PC-3 (cell line): ENCODE measurements at regions not wholly inside any gene's neighbourhood (a gene's known extent, or its start where the extent isn't known, plus 50 kb on each side); places are given as distances from the start of the nearest gene placed in this dataset.
A peak's percentile ranks its signal among the peaks of the same experiment; 100 is the strongest.

Experiments used
- ATAC-seq: fragments of 200-7000 bp; cut with Tn5 transposase; 2 replicates; pipeline ENCODE4 v1.9.1; 2020; ENCODE audit warnings: mild to moderate bottlenecking, moderate library complexity
- BruUV-seq: library from RNA; stranded (reverse); fragments of 400-500 nt; replicated peaks from 2 replicates; lab custom pipeline; 2021; lab: Mats Ljungman, UMichigan
- CTCF ChIA-PET: fragments of 300-600 bp; sonication (Branson Sonifier 250); formaldehyde crosslinking; loops from one replicate; lab custom pipeline; 2022; ENCODE audit warnings: antibody characterized with exemption; lab: Charles Lee
- POLR2A ChIA-PET: fragments of 300-600 bp; sonication (Branson Sonifier 250); formaldehyde crosslinking; loops from one replicate; lab custom pipeline; 2022; ENCODE audit warnings: antibody characterized with exemption; ENCODE audit not compliant: unreplicated experiment; lab: Charles Lee
- DNase-seq: peaks from one replicate; pipeline ENCODE4 v3.0.0-alpha.2; 2015
- H2AFZ ChIP-seq: fragments of 300-600 bp; sonication (generic); 2 replicates; pipeline ENCODE4 v1.6.0; 2016; ENCODE audit warnings: antibody characterized with exemption, low read length
- H3F3A ChIP-seq: fragments of 300-600 bp; sonication (generic); one replicate; pipeline ENCODE4 v1.6.0; 2017; ENCODE audit warnings: antibody characterized with exemption, low read length, control low read depth, mild to moderate bottlenecking; ENCODE audit not compliant: unreplicated experiment
- H3K27ac ChIP-seq: fragments of 300-600 bp; sonication (generic); 2 replicates; pipeline ENCODE4 v1.5.1; 2016; ENCODE audit warnings: mild to moderate bottlenecking, low read length
- H3K27me3 ChIP-seq: fragments of 300-600 bp; sonication (generic); 2 replicates; pipeline ENCODE4 v1.6.1; 2016; ENCODE audit warnings: low read length, mixed read lengths
- H3K36me3 ChIP-seq: fragments of 300-600 bp; sonication (generic); 2 replicates; pipeline ENCODE4 v1.6.1; 2016; ENCODE audit warnings: low read depth, mixed run types, low read length, mixed read lengths
- H3K4me1 ChIP-seq: fragments of 300-600 bp; sonication (generic); 2 replicates; pipeline ENCODE4 v1.5.1; 2016; ENCODE audit warnings: low read length; ENCODE audit not compliant: insufficient read depth
- H3K4me2 ChIP-seq: fragments of 300-600 bp; sonication (generic); 2 replicates; pipeline ENCODE4 v1.6.0; 2016; ENCODE audit warnings: low read length
- H3K4me3 ChIP-seq: fragments of 300-600 bp; sonication (generic); 2 replicates; pipeline ENCODE4 v1.5.1; 2016; ENCODE audit warnings: mild to moderate bottlenecking, low read length, mixed read lengths
- H3K79me2 ChIP-seq: fragments of 300-600 bp; sonication (generic); 2 replicates; pipeline ENCODE4 v1.6.1; 2017; ENCODE audit warnings: low read length, mixed read lengths
- H3K9ac ChIP-seq: fragments of 300-600 bp; sonication (generic); 2 replicates; pipeline ENCODE4 v1.6.0; 2016; ENCODE audit warnings: mild to moderate bottlenecking, low read length
- H3K9me2 ChIP-seq: fragments of 300-600 bp; sonication (generic); replicated peaks from 2 replicates; pipeline ENCODE4 v1.6.1; 2016; ENCODE audit warnings: mixed run types, low read length, mixed read lengths
- H3K9me3 ChIP-seq: fragments of 300-600 bp; sonication (generic); 2 replicates; pipeline ENCODE4 v1.6.1; 2016; ENCODE audit warnings: low read length, mixed read lengths
- H4K20me1 ChIP-seq: fragments of 300-600 bp; sonication (generic); 2 replicates; pipeline ENCODE4 v1.6.1; 2016; ENCODE audit warnings: low read length, mixed read lengths
- EZH2 ChIP-seq: fragments of 300-600 bp; sonication (generic); IDR thresholded peaks from one replicate; pipeline ENCODE4 v1.6.1; 2017; ENCODE audit warnings: antibody characterized with exemption, mild to moderate bottlenecking, low read length; ENCODE audit not compliant: unreplicated experiment
- EZH2phosphoT487 ChIP-seq: fragments of 300-600 bp; sonication (generic); IDR thresholded peaks from 2 replicates; pipeline ENCODE4 v1.6.1; 2018; ENCODE audit warnings: mild to moderate bottlenecking, antibody characterized with exemption, low read length, borderline replicate concordance
- intact Hi-C: fragments of 100-400 bp; cut with micrococcal nuclease; formaldehyde crosslinking; loops from 2 replicates; pipeline ENCODE4 v1.9.0; 2023
- TF ChIP-seq, protein P1 (sequence below): fragments of 300-600 bp; sonication (generic); conservative IDR thresholded peaks from 2 replicates; pipeline ENCODE4 v1.5.1; 2017; ENCODE audit warnings: antibody characterized with exemption, low read depth, mild to moderate bottlenecking, low read length

GRCh38 chr9:28720746-28721145 lies 1147.5 kb upstream of the C9orf72 start:
- no peaks in the 10 kb centered on the region for H3K9me3 ChIP-seq
- intact Hi-C loops: no loop called here
- no peaks in the 10 kb centered on the region for H3K4me1 ChIP-seq
- no peak overlapping the region for H3K4me2 ChIP-seq
- no peak overlapping the region for H3K4me3 ChIP-seq
- H3K9me2 ChIP-seq: no peaks in the 10 kb centered on the region
- ChIA-PET POLR2A (no interaction called here), CTCF (no interaction called here)
- H3K79me2 ChIP-seq: no peaks in the 10 kb centered on the region
- BruUV-seq: no TSS peak
- H3F3A ChIP-seq: no peaks in the 10 kb centered on the region
- H3K9ac ChIP-seq: no peak overlapping the region
- no peak overlapping the region for H2AFZ ChIP-seq
- TF ChIP-seq, protein P1, sequence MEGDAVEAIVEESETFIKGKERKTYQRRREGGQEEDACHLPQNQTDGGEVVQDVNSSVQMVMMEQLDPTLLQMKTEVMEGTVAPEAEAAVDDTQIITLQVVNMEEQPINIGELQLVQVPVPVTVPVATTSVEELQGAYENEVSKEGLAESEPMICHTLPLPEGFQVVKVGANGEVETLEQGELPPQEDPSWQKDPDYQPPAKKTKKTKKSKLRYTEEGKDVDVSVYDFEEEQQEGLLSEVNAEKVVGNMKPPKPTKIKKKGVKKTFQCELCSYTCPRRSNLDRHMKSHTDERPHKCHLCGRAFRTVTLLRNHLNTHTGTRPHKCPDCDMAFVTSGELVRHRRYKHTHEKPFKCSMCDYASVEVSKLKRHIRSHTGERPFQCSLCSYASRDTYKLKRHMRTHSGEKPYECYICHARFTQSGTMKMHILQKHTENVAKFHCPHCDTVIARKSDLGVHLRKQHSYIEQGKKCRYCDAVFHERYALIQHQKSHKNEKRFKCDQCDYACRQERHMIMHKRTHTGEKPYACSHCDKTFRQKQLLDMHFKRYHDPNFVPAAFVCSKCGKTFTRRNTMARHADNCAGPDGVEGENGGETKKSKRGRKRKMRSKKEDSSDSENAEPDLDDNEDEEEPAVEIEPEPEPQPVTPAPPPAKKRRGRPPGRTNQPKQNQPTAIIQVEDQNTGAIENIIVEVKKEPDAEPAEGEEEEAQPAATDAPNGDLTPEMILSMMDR: no peak
- TF ChIP-seq EZH2phosphoT487: no peak
- TF ChIP-seq EZH2: no peak
- no peak overlapping the region for H3K27ac ChIP-seq
- peak; percentile 72 for ATAC-seq
- no peaks in the 10 kb centered on the region for H3K27me3 ChIP-seq
- peak; percentile 41 for DNase-seq
- H3K36me3 ChIP-seq: no peaks in the 10 kb centered on the region
- no peaks in the 10 kb centered on the region for H4K20me1 ChIP-seq

- Histone ChIP-seq H4K20me1 (no peaks in the 10 kb centered on the region), H3K36me3 (no peaks in the 10 kb centered on the region), H3K4me2 (no peak overlapping the region), H2AFZ (no peak overlapping the region), H3F3A (no peaks in the 10 kb centered on the region), H3K9me3 (no peaks in the 10 kb centered on the region), H3K9me2 (no peaks in the 10 kb centered on the region), H3K4me1 (no peaks in the 10 kb centered on the region), H3K79me2 (no peaks in the 10 kb centered on the region), H3K9ac (no peak overlapping the region), H3K27ac (no peak overlapping the region), H3K27me3 (no peaks in the 10 kb centered on the region), H3K4me3 (no peak overlapping the region)
- DNase-seq (no peak), ATAC-seq (no peak)
- TF ChIP-seq EZH2 (no peak), EZH2phosphoT487 (no peak)
- TF ChIP-seq, protein P1: no peak
- CTCF ChIA-PET: no interaction called here
- intact Hi-C loops: no loop called here
- POLR2A ChIA-PET: no interaction called here
- BruUV-seq: no TSS peak
Observed at GRCh38 chr9:28730111-28730510, 1156.8 kb upstream of the C9orf72 start.

DNA sequence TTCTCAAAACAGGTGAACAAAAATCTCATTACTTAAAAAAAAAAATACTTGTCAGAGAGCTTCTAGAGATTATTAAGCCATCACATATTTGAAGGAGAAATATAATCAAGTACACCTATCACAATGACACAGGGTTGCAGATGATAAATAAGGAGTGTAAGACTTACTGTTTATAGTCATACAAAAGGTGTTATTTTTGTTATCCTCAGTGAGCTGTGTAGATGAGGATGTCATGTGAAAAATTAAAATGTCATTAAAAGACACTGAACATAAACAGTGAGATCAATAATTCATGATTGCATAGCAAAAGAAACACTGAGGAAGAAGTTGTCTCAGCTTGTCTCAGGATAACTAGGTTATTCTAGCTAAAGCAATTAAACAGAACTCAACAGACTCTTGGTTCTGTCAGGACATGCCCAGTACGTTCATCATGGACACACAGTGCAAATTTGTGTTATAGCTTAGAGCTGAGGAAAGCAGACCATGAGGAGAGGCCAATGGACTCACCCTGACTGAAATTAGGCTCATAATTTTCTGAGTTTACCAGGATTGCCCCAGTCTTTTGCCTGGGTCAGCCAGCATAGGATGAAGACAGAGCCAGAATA lies 1162.6 kb upstream of the C9orf72 start:
- H3K4me2 ChIP-seq: no peak overlapping the region
- H3K4me3 ChIP-seq: no peak overlapping the region
- TF ChIP-seq, protein P1: no peak
- TF ChIP-seq EZH2phosphoT487: no peak
- TF ChIP-seq EZH2: no peak
- H3K27ac ChIP-seq: no peak overlapping the region
- no peaks in the 10 kb centered on the region for H3F3A ChIP-seq
- no peak overlapping the region for H2AFZ ChIP-seq
- intact Hi-C loops: no loop called here
- H3K9me3 ChIP-seq: no peaks in the 10 kb centered on the region
- no peaks in the 10 kb centered on the region for H3K4me1 ChIP-seq
- ChIA-PET POLR2A (no interaction called here), CTCF (no interaction called here)
- no peak for DNase-seq
- no peaks in the 10 kb centered on the region for H3K9me2 ChIP-seq
- no peaks in the 10 kb centered on the region for H3K36me3 ChIP-seq
- ATAC-seq: no peak
- no TSS peak for BruUV-seq
- no peaks in the 10 kb centered on the region for H3K79me2 ChIP-seq
- no peaks in the 10 kb centered on the region for H4K20me1 ChIP-seq
- no peaks in the 10 kb centered on the region for H3K27me3 ChIP-seq
- H3K9ac ChIP-seq: no peak overlapping the region
